Spleen (tissue), 11 donors: ENCODE measurements at regions not wholly inside any gene's neighbourhood (a gene's known extent, or its start where the extent isn't known, plus 50 kb on each side); places are given as distances from the start of the nearest gene placed in this dataset.

Experiments used
- DNase-seq: peaks from one replicate; pipeline ENCODE4 v3.0.0-alpha.2; 2020
- H3K27ac ChIP-seq, 8 donors: fragments of 200-600 bp; sonication (generic) in 7 of 8; 1 replicate in 4 of 8; 2 replicates in 4 of 8; pipeline versions ENCODE4 v1.5.0 to v1.8.0; 2016 to 2021; ENCODE audit warnings: inconsistent platforms in 4 of 8, mild to moderate bottlenecking in 4 of 8, moderate library complexity in 1 of 8
- H3K27me3 ChIP-seq, 7 donors: fragments of 200-600 bp; sonication (generic) in 6 of 7; replicated peaks in 1 of 7; 1 replicate in 4 of 7; 2 replicates in 3 of 7; pipeline versions ENCODE4 v1.5.0 to v1.8.0; 2016 to 2021; ENCODE audit warnings: inconsistent platforms in 3 of 7, mild to moderate bottlenecking in 1 of 7
- H3K36me3 ChIP-seq, 6 donors: fragments of 200-600 bp; sonication (generic) in 5 of 6; 1 replicate in 4 of 6; 2 replicates in 2 of 6; pipeline versions ENCODE4 v1.5.0 to v1.8.0; 2016 to 2021; ENCODE audit warnings: inconsistent platforms in 2 of 6
- H3K4me1 ChIP-seq, 6 donors: fragments of 200-600 bp; sonication (generic) in 5 of 6; 1 replicate in 3 of 6; 2 replicates in 3 of 6; pipeline versions ENCODE4 v1.5.0 to v1.8.0; 2016 to 2021; ENCODE audit warnings: inconsistent platforms in 3 of 6
- H3K4me3 ChIP-seq, 8 donors: fragments of 200-600 bp; sonication (generic) in 7 of 8; 1 replicate in 4 of 8; 2 replicates in 4 of 8; pipeline versions ENCODE4 v1.5.0 to v1.8.0; 2016 to 2021; ENCODE audit warnings: inconsistent platforms in 4 of 8, mild to moderate bottlenecking in 4 of 8, moderate library complexity in 2 of 8
- H3K9me3 ChIP-seq, 8 donors: fragments of 200-600 bp; sonication (generic) in 7 of 8; 1 replicate in 4 of 8; 2 replicates in 4 of 8; pipeline versions ENCODE4 v1.5.0 to v1.8.0; 2016 to 2021; ENCODE audit warnings: inconsistent platforms in 4 of 8
- CTCF ChIP-seq, 11 experiments: fragments of 200-600 bp in 7 of 11; fragments of 450-650 bp in 4 of 11; sonication (generic) in 4 of 11; IDR thresholded peaks in 8 of 11; conservative IDR thresholded peaks in 3 of 11; 1 replicate in 7 of 11; 2 replicates in 4 of 11; pipeline versions ENCODE4 v1.4.0 to v1.8.0; 2016 to 2021; ENCODE audit warnings: antibody characterized with exemption in 11 of 11, inconsistent platforms in 4 of 11, mild to moderate bottlenecking in 1 of 11
- POLR2A ChIP-seq, 3 donors: fragments of 450-650 bp; IDR thresholded peaks; one replicate each; pipeline ENCODE4 v1.5.1; 2017; ENCODE audit warnings: antibody characterized with exemption in 3 of 3, mild to moderate bottlenecking in 1 of 3
- POLR2AphosphoS5 ChIP-seq, 3 donors: sonication (generic); formaldehyde crosslinking; IDR thresholded peaks; one replicate each; pipeline ENCODE4 v1.5.1; 2017; ENCODE audit warnings: antibody characterized with exemption in 3 of 3
- WGBS, 5 donors: extraction: QIAGEN DNeasy Blood & Tissue Kit in 3 of 5; methylation state at CpG; one replicate each; pipeline versions ENCODE4 v1.1.5 to v1.1.7; 2013 to 2018; 5-methylcytosine and 5-hydroxymethylcytosine counted together
- intact Hi-C: fragments of 100-400 bp; cut with DNase I; formaldehyde crosslinking; loops from one replicate; pipeline ENCODE4 v1.15.0; 2023; ENCODE audit warnings: low total_unique reads
- donor health status: healthy with polysubstance abuse.
- donor health status: DM: no; HTN: no; CAD: no; lungs with moderate emphysema.
- donor health status: DM: no; HTN: no; CAD: no.
- donor health status: Bipolar disorder and iron deficiency.
- donor health status: healthy.
- donor health status: DM: no; HTN: no; CAD: no.
- donor health status: DM: yes; HTN: yes; CAD: no.

DNA sequence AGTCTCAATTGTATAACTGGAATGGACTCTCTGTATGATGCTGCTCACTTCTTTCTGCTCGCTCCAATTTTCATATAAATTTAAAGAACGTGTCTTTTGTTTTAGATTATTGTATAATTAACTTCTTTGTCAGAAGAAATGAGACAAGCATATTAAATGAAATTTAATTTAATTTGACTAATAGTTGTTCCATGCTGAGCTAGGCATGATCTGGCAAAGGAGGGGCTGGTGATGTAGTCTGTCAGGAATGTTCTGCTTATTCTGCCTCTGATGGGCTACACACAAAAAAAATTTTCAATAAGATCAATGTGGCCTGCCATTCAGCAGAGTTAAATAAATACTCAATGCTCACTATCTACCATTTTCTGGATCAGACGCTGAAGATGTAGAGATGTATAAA, 208.4 kb upstream of the CD96 start:
- WGBS, 5 donors = 91 to 95% (median 92%) methylated on average over 3 of the region's 3 CpGs
- DNase-seq = no peak
- Histone ChIP-seq H3K9me3 (no peaks in the 10 kb centered on the region), H3K36me3 (no peaks in the 10 kb centered on the region), H3K4me1 (no peaks in the 10 kb centered on the region), H3K27ac (no peak overlapping the region), H3K27me3 (no peaks in the 10 kb centered on the region), H3K4me3 (no peak overlapping the region)
- intact Hi-C loops = no loop called here
- TF ChIP-seq POLR2A (IDR thresholded peaks at IDR 0.05) (no peak), CTCF (IDR thresholded peaks at IDR 0.05 in 8 of 11, conservative IDR thresholded peaks at IDR 0.05 in 3 of 11) (no peak), POLR2AphosphoS5 (IDR thresholded peaks at IDR 0.05) (no peak)

- TF ChIP-seq CTCF (IDR thresholded peaks at IDR 0.05 in 8 of 11, conservative IDR thresholded peaks at IDR 0.05 in 3 of 11) (no peak), POLR2AphosphoS5 (IDR thresholded peaks at IDR 0.05) (no peak), POLR2A (IDR thresholded peaks at IDR 0.05) (no peak)
- no peaks in the 10 kb centered on the region for H3K4me1 ChIP-seq
- no peak overlapping the region for H3K4me3 ChIP-seq
- H3K27me3 ChIP-seq = no peaks in the 10 kb centered on the region
- no peaks in the 10 kb centered on the region for H3K36me3 ChIP-seq
- 74 to 87% (median 85%) methylated on average over 2 of the region's 2 CpGs for WGBS, 5 donors
- intact Hi-C loops = no loop called here
- no peak overlapping the region for H3K27ac ChIP-seq
- peaks cover 0 to 10% (median 3%) of the 10 kb centered on the region in 8 donors for H3K9me3 ChIP-seq
- no peak for DNase-seq
Measured at GRCh38 chr3:111335512-111336303, 206.3 kb upstream of the CD96 start.

DNA sequence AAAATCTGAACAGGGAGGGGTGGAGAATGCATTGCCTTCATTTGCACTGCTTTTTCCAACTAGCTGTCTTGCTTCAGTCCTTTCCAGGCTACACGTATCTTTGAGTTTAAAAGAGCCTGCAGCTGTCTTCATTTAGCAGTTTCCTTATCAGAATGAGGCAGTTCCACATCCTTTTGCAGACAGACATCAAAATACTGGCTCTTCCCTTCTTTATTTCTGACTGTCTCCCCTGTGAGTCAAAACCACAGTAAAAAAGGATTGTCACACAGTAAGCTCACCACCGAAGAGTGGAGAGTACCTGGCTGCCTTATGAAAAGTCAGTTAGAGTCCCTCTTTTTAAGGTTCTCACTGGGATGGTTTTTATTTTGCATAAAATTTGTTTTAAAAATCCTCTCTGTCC, 205.5 kb upstream of the CD96 start:
- no peak overlapping the region for H3K27ac ChIP-seq
- TF ChIP-seq POLR2A (IDR thresholded peaks at IDR 0.05) (no peak), CTCF (IDR thresholded peaks at IDR 0.05 in 8 of 11, conservative IDR thresholded peaks at IDR 0.05 in 3 of 11) (no peak), POLR2AphosphoS5 (IDR thresholded peaks at IDR 0.05) (no peak)
- intact Hi-C loops = no loop called here
- H3K36me3 ChIP-seq = no peaks in the 10 kb centered on the region
- H3K9me3 ChIP-seq = peaks cover 0 to 18% (median 8%) of the 10 kb centered on the region in 8 donors
- no peaks in the 10 kb centered on the region for H3K4me1 ChIP-seq
- no peak overlapping the region for H3K4me3 ChIP-seq
- H3K27me3 ChIP-seq = no peaks in the 10 kb centered on the region
- no peak for DNase-seq
- 14 to 27% (median 20%) methylated on average over 2 of the region's 2 CpGs for WGBS, 5 donors

DNA sequence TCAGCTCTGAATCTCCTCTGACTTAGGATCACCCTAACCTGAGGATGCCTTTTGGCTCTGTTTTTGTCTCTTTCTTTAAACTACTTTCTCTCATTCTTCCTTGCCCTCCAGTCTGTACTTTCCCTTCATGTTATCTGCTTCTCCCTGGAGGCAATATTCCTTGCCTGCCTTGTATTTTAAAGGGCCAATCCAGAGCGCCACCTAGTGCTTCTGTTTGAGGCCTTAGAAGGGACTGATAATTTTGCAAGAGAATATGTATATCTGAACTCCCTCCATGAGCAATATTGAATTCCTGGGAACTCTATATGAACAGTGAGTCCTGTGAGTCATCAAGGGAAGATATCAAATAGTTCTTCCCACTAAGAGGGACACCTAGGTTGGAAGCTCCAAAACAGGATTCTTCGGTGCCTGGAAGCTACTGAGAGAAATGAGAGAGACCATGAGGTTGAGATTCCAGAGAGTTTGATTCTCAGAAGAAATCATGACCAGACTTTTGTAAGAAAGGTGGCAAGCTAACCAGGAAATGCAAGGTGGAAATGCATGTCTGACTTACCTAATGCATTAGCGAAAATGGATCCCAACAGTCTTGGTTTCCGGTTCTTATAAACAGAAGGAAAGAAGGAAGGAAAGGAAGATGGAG, 203.8 kb upstream of the CD96 start:
- H3K27me3 ChIP-seq = no peaks in the 10 kb centered on the region
- peak in 7 of 11 experiments; percentile 17 to 52 (median 35) for TF ChIP-seq CTCF (IDR thresholded peaks at IDR 0.05 in 8 of 11, conservative IDR thresholded peaks at IDR 0.05 in 3 of 11)
- TF ChIP-seq POLR2A (IDR thresholded peaks at IDR 0.05) = no peak
- 70 to 80% (median 74%) methylated on average over 4 of the region's 4 CpGs for WGBS, 5 donors
- no peak for DNase-seq
- H3K27ac ChIP-seq = no peak overlapping the region
- H3K4me1 ChIP-seq = no peaks in the 10 kb centered on the region
- H3K36me3 ChIP-seq = no peaks in the 10 kb centered on the region
- peaks cover 0 to 18% (median 8%) of the 10 kb centered on the region in 8 donors for H3K9me3 ChIP-seq
- H3K4me3 ChIP-seq = no peak overlapping the region
- intact Hi-C loops = no loop called here
